ENCODE measurements at regions not wholly inside any gene's neighbourhood (a gene's known extent, or its start where the extent isn't known, plus 50 kb on each side); places are given as distances from the start of the nearest gene placed in this dataset.

DNA sequence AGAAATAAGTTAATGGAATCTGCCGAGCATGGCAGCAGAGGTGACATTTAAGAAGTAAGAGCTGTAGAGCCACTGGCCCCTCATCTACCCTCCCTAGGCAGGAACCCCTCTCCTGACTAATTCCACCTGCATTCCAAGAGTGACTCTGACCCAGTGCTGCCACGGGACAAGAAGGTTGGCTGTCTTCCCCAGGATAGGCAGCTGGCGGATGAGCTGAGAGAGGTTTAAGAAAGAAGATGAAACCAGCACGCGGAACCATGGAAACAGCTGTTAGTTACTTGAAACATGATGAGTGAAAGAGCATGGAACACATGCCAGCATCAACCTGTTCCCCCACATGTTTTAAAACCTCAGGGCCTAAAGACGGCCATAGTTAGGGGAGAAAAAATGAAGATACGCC is 74.1 kb downstream of the RND3 start:
- TF ChIP-seq TSHZ2 (CRISPR knock-in tag; IDR thresholded peaks at IDR 0.05) (no peak), ZFP30 (CRISPR knock-in tag; IDR thresholded peaks at IDR 0.05) (no peak), RARB (CRISPR knock-in tag; IDR thresholded peaks at IDR 0.05) (no peak), ZNF8 (CRISPR knock-in tag; IDR thresholded peaks at IDR 0.05) (no peak), PATZ1 (CRISPR knock-in tag; IDR thresholded peaks at IDR 0.05; ENCODE audit: borderline replicate concordance) (no peak), ZNF565 (CRISPR knock-in tag; conservative IDR thresholded peaks at IDR 0.05; ENCODE audit: low read depth) (no peak), ZC3H10 (CRISPR knock-in tag; IDR thresholded peaks at IDR 0.05) (no peak), TOX (CRISPR knock-in tag; IDR thresholded peaks at IDR 0.05; ENCODE audit: borderline replicate concordance) (no peak), ARNTL (CRISPR knock-in tag; IDR thresholded peaks at IDR 0.05; ENCODE audit: borderline replicate concordance, low read depth) (no peak), PPARA (CRISPR knock-in tag; IDR thresholded peaks at IDR 0.05; ENCODE audit: borderline replicate concordance) (no peak), OSR1 (CRISPR knock-in tag; IDR thresholded peaks at IDR 0.05) (no peak), ISL1 (CRISPR knock-in tag; IDR thresholded peaks at IDR 0.05) (no peak), ZNF70 (CRISPR knock-in tag; IDR thresholded peaks at IDR 0.05) (no peak)
- TF ChIP-seq, protein P1, sequence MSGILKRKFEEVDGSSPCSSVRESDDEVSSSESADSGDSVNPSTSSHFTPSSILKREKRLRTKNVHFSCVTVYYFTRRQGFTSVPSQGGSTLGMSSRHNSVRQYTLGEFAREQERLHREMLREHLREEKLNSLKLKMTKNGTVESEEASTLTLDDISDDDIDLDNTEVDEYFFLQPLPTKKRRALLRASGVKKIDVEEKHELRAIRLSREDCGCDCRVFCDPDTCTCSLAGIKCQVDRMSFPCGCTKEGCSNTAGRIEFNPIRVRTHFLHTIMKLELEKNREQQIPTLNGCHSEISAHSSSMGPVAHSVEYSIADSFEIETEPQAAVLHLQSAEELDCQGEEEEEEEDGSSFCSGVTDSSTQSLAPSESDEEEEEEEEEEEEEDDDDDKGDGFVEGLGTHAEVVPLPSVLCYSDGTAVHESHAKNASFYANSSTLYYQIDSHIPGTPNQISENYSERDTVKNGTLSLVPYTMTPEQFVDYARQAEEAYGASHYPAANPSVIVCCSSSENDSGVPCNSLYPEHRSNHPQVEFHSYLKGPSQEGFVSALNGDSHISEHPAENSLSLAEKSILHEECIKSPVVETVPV (CRISPR knock-in tag; IDR thresholded peaks at IDR 0.05) = no peak

All from SK-N-SH treated with all-trans-retinoic acid at 6 μM for 48 hours (cell line).